ENCODE measurements at regions not wholly inside any gene's neighbourhood (a gene's known extent, or its start where the extent isn't known, plus 50 kb on each side); places are given as distances from the start of the nearest gene placed in this dataset.

DNA sequence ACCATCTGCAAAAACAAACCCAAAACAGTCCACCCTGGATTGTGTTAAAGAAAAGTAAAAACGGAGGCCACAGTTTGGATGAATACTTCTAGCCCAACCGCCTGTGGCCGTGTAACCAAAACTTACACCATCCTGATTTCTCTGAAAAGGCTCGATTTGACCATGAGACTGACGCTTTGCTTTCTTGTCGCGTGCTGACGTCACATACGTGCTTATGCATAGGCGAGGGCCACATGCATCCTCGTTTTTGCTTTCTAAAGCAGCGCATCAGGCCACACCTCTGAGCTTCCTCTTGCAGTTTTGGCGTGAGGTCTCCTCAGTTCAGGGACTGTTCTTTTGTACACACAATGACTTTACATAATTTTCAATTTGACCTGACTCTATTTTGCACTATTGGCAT, 526.6 kb downstream of the GLRX3 start:
- no peak overlapping the region for H3K9ac ChIP-seq (ENCODE audit: low read length)
- H3K4me3 ChIP-seq (ENCODE audit: insufficient read depth in 1 of 2, low read depth in 1 of 2, low read length in 2 of 2): no peak overlapping the region
- H2BK120ac ChIP-seq (ENCODE audit: low read depth, low read length): no peak overlapping the region
- H2BK12ac ChIP-seq (ENCODE audit: low read length in 2 of 2): no peak overlapping the region
- H3K23ac ChIP-seq (ENCODE audit: low read length in 2 of 2): no peak overlapping the region
- DNase-seq: no peak
- no peak overlapping the region for H3K18ac ChIP-seq (ENCODE audit: low read depth in 1 of 2, low read length in 2 of 2)
- H3K27me3 ChIP-seq (ENCODE audit: control insufficient read depth in 1 of 2, insufficient read depth in 1 of 2, low read length in 2 of 2): no peaks in the 10 kb centered on the region
- H4K91ac ChIP-seq (ENCODE audit: low read length): no peak overlapping the region
- no peak overlapping the region for H3K27ac ChIP-seq (ENCODE audit: low read length, poor library complexity, severe bottlenecking)
- H3K9me3 ChIP-seq (ENCODE audit: control insufficient read depth, low read length): peaks cover 4% of the 10 kb centered on the region
- no peak overlapping the region for H2AFZ ChIP-seq (ENCODE audit: low read depth, low read length)
- H2BK15ac ChIP-seq (ENCODE audit: low read depth, poor library complexity, severe bottlenecking): no peak overlapping the region
- 86% methylated on average over 13 of the region's 13 CpGs for WGBS
- H3K4me2 ChIP-seq (ENCODE audit: low read length, poor library complexity, severe bottlenecking): no peak overlapping the region
- no peak overlapping the region for H4K8ac ChIP-seq (ENCODE audit: low read length)
- no peak overlapping the region for H2BK5ac ChIP-seq (ENCODE audit: low read depth, low read length, poor library complexity, severe bottlenecking)
- H3K79me1 ChIP-seq (replicated peaks; ENCODE audit: low read length, poor library complexity, severe bottlenecking): no peaks in the 10 kb centered on the region
- H3K4me1 ChIP-seq (ENCODE audit: control insufficient read depth, insufficient read depth, low read depth, low read length): no peaks in the 10 kb centered on the region
- no peak overlapping the region for H3K14ac ChIP-seq (ENCODE audit: low read length in 2 of 2)
- H3K36me3 ChIP-seq (ENCODE audit: control insufficient read depth in 1 of 2, insufficient read depth in 2 of 2, low read depth in 1 of 2, low read length in 2 of 2): no peaks in the 10 kb centered on the region
- no peak overlapping the region for H2AK5ac ChIP-seq (ENCODE audit: low read length, severe bottlenecking)
- H3K4ac ChIP-seq (ENCODE audit: low read depth in 1 of 2, low read length in 2 of 2): no peak overlapping the region

DNA sequence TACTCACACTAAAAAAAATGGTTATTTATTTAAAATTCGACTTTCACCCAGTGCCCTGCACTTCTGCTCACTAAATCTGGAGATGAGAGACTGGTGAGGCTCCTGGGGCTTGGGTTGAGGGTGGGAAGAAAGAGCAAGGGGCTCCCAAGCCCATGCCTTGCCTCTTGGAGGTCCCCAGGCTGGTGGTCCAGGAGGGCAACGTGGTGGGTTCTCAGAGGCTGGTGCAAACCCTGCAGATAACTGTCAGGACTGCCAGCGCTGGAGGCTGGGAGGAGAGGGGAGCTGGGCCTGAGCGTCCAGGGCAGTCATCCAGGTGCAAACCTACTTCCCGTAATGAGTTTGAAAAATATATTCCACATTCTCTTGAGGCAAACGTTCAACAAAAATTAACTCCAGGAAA, 528.3 kb downstream of the GLRX3 start:
- H3K9ac ChIP-seq (ENCODE audit: low read length): no peak overlapping the region
- H3K4me3 ChIP-seq (ENCODE audit: insufficient read depth in 1 of 2, low read depth in 1 of 2, low read length in 2 of 2): no peak overlapping the region
- no peak overlapping the region for H2AK5ac ChIP-seq (ENCODE audit: low read length, severe bottlenecking)
- no peak overlapping the region for H2AFZ ChIP-seq (ENCODE audit: low read depth, low read length)
- H3K18ac ChIP-seq (ENCODE audit: low read depth in 1 of 2, low read length in 2 of 2): no peak overlapping the region
- peaks cover 4% of the 10 kb centered on the region for H3K9me3 ChIP-seq (ENCODE audit: control insufficient read depth, low read length)
- H3K4me2 ChIP-seq (ENCODE audit: low read length, poor library complexity, severe bottlenecking): no peak overlapping the region
- H3K23ac ChIP-seq (ENCODE audit: low read length in 2 of 2): no peak overlapping the region
- H2BK12ac ChIP-seq (ENCODE audit: low read length in 2 of 2): no peak overlapping the region
- H3K14ac ChIP-seq (ENCODE audit: low read length in 2 of 2): no peak overlapping the region
- H3K79me1 ChIP-seq (replicated peaks; ENCODE audit: low read length, poor library complexity, severe bottlenecking): no peaks in the 10 kb centered on the region
- no peak for DNase-seq
- 65% methylated on average over 6 of the region's 6 CpGs for WGBS
- H2BK15ac ChIP-seq (ENCODE audit: low read depth, poor library complexity, severe bottlenecking): no peak overlapping the region
- no peaks in the 10 kb centered on the region for H3K36me3 ChIP-seq (ENCODE audit: control insufficient read depth in 1 of 2, insufficient read depth in 2 of 2, low read depth in 1 of 2, low read length in 2 of 2)
- no peak overlapping the region for H3K4ac ChIP-seq (ENCODE audit: low read depth in 1 of 2, low read length in 2 of 2)
- H4K91ac ChIP-seq (ENCODE audit: low read length): no peak overlapping the region
- H4K8ac ChIP-seq (ENCODE audit: low read length): no peak overlapping the region
- H3K27ac ChIP-seq (ENCODE audit: low read length, poor library complexity, severe bottlenecking): no peak overlapping the region
- no peaks in the 10 kb centered on the region for H3K27me3 ChIP-seq (ENCODE audit: control insufficient read depth in 1 of 2, insufficient read depth in 1 of 2, low read length in 2 of 2)
- no peaks in the 10 kb centered on the region for H3K4me1 ChIP-seq (ENCODE audit: control insufficient read depth, insufficient read depth, low read depth, low read length)
- no peak overlapping the region for H2BK120ac ChIP-seq (ENCODE audit: low read depth, low read length)
- no peak overlapping the region for H2BK5ac ChIP-seq (ENCODE audit: low read depth, low read length, poor library complexity, severe bottlenecking)

DNA sequence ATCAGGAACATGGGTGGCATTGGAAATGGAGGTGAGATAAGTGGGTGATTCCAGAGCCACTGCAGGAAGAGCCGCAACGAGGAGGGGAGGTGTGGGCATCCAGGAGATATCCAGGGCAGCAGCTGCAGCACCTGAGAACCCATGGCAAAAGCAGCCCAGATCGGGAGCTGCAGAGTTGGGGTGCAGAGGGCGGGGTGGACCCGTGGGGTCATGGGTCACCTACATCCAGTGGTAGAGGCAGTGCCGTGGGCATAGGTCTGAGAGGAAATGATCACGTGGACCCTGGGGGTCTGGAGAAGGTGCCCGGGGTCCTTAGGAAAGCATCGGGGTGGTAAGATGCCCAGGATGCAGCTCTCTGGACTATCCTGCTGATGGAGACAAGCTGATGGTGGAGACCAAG, 530.0 kb downstream of the GLRX3 start:
- Histone ChIP-seq H3K14ac (ENCODE audit: low read length in 2 of 2) (no peak overlapping the region), H3K4ac (ENCODE audit: low read depth in 1 of 2, low read length in 2 of 2) (no peak overlapping the region), H3K18ac (ENCODE audit: low read depth in 1 of 2, low read length in 2 of 2) (no peak overlapping the region), H3K4me1 (ENCODE audit: control insufficient read depth, insufficient read depth, low read depth, low read length) (no peaks in the 10 kb centered on the region), H2AFZ (ENCODE audit: low read depth, low read length) (no peak overlapping the region), H3K27ac (ENCODE audit: low read length, poor library complexity, severe bottlenecking) (no peak overlapping the region), H2AK5ac (ENCODE audit: low read length, severe bottlenecking) (no peak overlapping the region), H2BK12ac (ENCODE audit: low read length in 2 of 2) (no peak overlapping the region), H2BK120ac (ENCODE audit: low read depth, low read length) (no peak overlapping the region), H2BK15ac (ENCODE audit: low read depth, poor library complexity, severe bottlenecking) (no peak overlapping the region), H3K27me3 (ENCODE audit: control insufficient read depth in 1 of 2, insufficient read depth in 1 of 2, low read length in 2 of 2) (no peaks in the 10 kb centered on the region), H4K91ac (ENCODE audit: low read length) (no peak overlapping the region), H3K36me3 (ENCODE audit: control insufficient read depth in 1 of 2, insufficient read depth in 2 of 2, low read depth in 1 of 2, low read length in 2 of 2) (no peaks in the 10 kb centered on the region), H4K8ac (ENCODE audit: low read length) (no peak overlapping the region), H3K9ac (ENCODE audit: low read length) (no peak overlapping the region), H2BK5ac (ENCODE audit: low read depth, low read length, poor library complexity, severe bottlenecking) (no peak overlapping the region), H3K4me3 (ENCODE audit: insufficient read depth in 1 of 2, low read depth in 1 of 2, low read length in 2 of 2) (no peak overlapping the region), H3K79me1 (replicated peaks; ENCODE audit: low read length, poor library complexity, severe bottlenecking) (no peaks in the 10 kb centered on the region), H3K23ac (ENCODE audit: low read length in 2 of 2) (no peak overlapping the region), H3K9me3 (ENCODE audit: control insufficient read depth, low read length) (peaks cover 4% of the 10 kb centered on the region), H3K4me2 (ENCODE audit: low read length, poor library complexity, severe bottlenecking) (no peak overlapping the region)
- no peak for DNase-seq
- 88% methylated on average over 9 of the region's 9 CpGs for WGBS

DNA sequence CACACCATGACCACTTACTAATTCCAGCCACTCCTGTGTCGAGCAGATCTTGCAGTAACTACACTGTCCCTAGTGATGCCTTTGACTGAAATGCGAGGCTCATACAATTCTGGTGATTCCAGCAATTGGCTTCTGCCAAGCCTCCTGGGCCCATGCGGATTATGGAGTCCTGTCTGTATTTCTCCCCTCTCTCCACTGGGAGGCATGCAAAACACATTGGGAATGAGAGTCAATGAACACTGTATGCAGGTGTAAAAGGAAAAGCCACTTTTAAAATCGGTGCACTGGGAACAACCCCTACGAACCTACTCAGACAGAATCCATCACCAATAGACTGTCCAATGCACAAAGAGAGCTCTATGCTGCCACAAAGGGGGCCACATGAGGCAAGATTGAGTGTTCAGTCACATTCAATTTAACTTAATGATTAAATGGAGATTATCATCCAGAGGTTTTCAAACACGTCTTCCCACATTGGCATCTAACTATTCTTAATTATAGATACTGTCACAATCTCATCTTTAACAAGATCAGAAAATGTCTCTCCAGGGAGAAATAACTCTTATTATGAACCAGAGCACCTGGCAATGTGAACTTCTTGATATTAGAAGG, 550.6 kb downstream of the GLRX3 start:
- H2BK5ac ChIP-seq (ENCODE audit: low read depth, low read length, poor library complexity, severe bottlenecking): no peak overlapping the region
- H4K8ac ChIP-seq (ENCODE audit: low read length): no peak overlapping the region
- no peak overlapping the region for H3K23ac ChIP-seq (ENCODE audit: low read length in 2 of 2)
- WGBS: 29% methylated on average over 6 of the region's 6 CpGs
- no peak overlapping the region for H2AK5ac ChIP-seq (ENCODE audit: low read length, severe bottlenecking)
- no peak overlapping the region for H2AFZ ChIP-seq (ENCODE audit: low read depth, low read length)
- no peak overlapping the region for H2BK15ac ChIP-seq (ENCODE audit: low read depth, poor library complexity, severe bottlenecking)
- no peak overlapping the region for H3K9ac ChIP-seq (ENCODE audit: low read length)
- H3K27me3 ChIP-seq (ENCODE audit: control insufficient read depth in 1 of 2, insufficient read depth in 1 of 2, low read length in 2 of 2): no peaks in the 10 kb centered on the region
- no peak overlapping the region for H3K4me2 ChIP-seq (ENCODE audit: low read length, poor library complexity, severe bottlenecking)
- H3K79me1 ChIP-seq (replicated peaks; ENCODE audit: low read length, poor library complexity, severe bottlenecking): no peaks in the 10 kb centered on the region
- H3K4me3 ChIP-seq (ENCODE audit: insufficient read depth in 1 of 2, low read depth in 1 of 2, low read length in 2 of 2): no peak overlapping the region
- H3K14ac ChIP-seq (ENCODE audit: low read length in 2 of 2): no peak overlapping the region
- H3K4me1 ChIP-seq (ENCODE audit: control insufficient read depth, insufficient read depth, low read depth, low read length): no peaks in the 10 kb centered on the region
- no peak for DNase-seq
- H2BK120ac ChIP-seq (ENCODE audit: low read depth, low read length): no peak overlapping the region
- no peak overlapping the region for H3K27ac ChIP-seq (ENCODE audit: low read length, poor library complexity, severe bottlenecking)
- H3K4ac ChIP-seq (ENCODE audit: low read depth in 1 of 2, low read length in 2 of 2): no peak overlapping the region
- H3K36me3 ChIP-seq (ENCODE audit: control insufficient read depth in 1 of 2, insufficient read depth in 2 of 2, low read depth in 1 of 2, low read length in 2 of 2): no peaks in the 10 kb centered on the region
- no peak overlapping the region for H4K91ac ChIP-seq (ENCODE audit: low read length)
- no peak overlapping the region for H3K18ac ChIP-seq (ENCODE audit: low read depth in 1 of 2, low read length in 2 of 2)
- H3K9me3 ChIP-seq (ENCODE audit: control insufficient read depth, low read length): no peaks in the 10 kb centered on the region
- no peak overlapping the region for H2BK12ac ChIP-seq (ENCODE audit: low read length in 2 of 2)
